ENCODE measurements at regions not wholly inside any gene's neighbourhood (a gene's known extent, or its start where the extent isn't known, plus 50 kb on each side); places are given as distances from the start of the nearest gene placed in this dataset.

GRCh38 chr13:97582170-97582569 lies 148.2 kb downstream of the RAP2A start:
- no peak overlapping the region for H3K4me3 ChIP-seq (ENCODE audit: low read depth, low read length)
- TF ChIP-seq CTCF (IDR thresholded peaks at IDR 0.05; ENCODE audit: insufficient read depth, low read depth, low read length, missing control alignments): no peak
- DNase-seq (ENCODE audit: low read depth): peak; percentile 20

- DNase-seq (ENCODE audit: low read depth): peak; percentile 20
- no peak overlapping the region for H3K4me3 ChIP-seq (ENCODE audit: low read depth, low read length)
- TF ChIP-seq CTCF (IDR thresholded peaks at IDR 0.05; ENCODE audit: insufficient read depth, low read depth, low read length, missing control alignments): no peak
Observed at GRCh38 chr13:97583907-97584497, 150.0 kb downstream of the RAP2A start.

- no peak for TF ChIP-seq CTCF (IDR thresholded peaks at IDR 0.05; ENCODE audit: insufficient read depth, low read depth, low read length, missing control alignments)
Observed at GRCh38 chr13:97586941-97587340, 153.0 kb downstream of the RAP2A start.

GRCh38 chr13:97588993-97589392 lies 155.0 kb downstream of the RAP2A start:
- no peak overlapping the region for H3K4me3 ChIP-seq (ENCODE audit: low read depth, low read length)
- TF ChIP-seq CTCF (IDR thresholded peaks at IDR 0.05; ENCODE audit: insufficient read depth, low read depth, low read length, missing control alignments): no peak
- no peak for DNase-seq (ENCODE audit: low read depth)

More at GRCh38 chr13:97586941-97587340, 153.0 kb downstream of the RAP2A start:
- no peak for DNase-seq (ENCODE audit: low read depth)
- H3K4me3 ChIP-seq (ENCODE audit: low read depth, low read length): no peak overlapping the region

- no peak for DNase-seq (ENCODE audit: low read depth)
- no peak for TF ChIP-seq CTCF (IDR thresholded peaks at IDR 0.05; ENCODE audit: insufficient read depth, low read depth, low read length, missing control alignments)
Observed at GRCh38 chr13:97600458-97601075, 166.6 kb downstream of the RAP2A start.

GRCh38 chr13:97615266-97615665 lies 181.3 kb downstream of the RAP2A start:
- no peak overlapping the region for H3K4me3 ChIP-seq (ENCODE audit: low read depth, low read length)
- no peak for TF ChIP-seq CTCF (IDR thresholded peaks at IDR 0.05; ENCODE audit: insufficient read depth, low read depth, low read length, missing control alignments)
- DNase-seq (ENCODE audit: low read depth): no peak

More at GRCh38 chr13:97600458-97601075, 166.6 kb downstream of the RAP2A start:
- no peak overlapping the region for H3K4me3 ChIP-seq (ENCODE audit: low read depth, low read length)

- no peak for TF ChIP-seq CTCF (IDR thresholded peaks at IDR 0.05; ENCODE audit: insufficient read depth, low read depth, low read length, missing control alignments)
- no peak overlapping the region for H3K4me3 ChIP-seq (ENCODE audit: low read depth, low read length)
- DNase-seq (ENCODE audit: low read depth): no peak
Observed at GRCh38 chr13:97616385-97616784, 182.4 kb downstream of the RAP2A start.
